Panc1 (cell line): ENCODE measurements at regions not wholly inside any gene's neighbourhood (a gene's known extent, or its start where the extent isn't known, plus 50 kb on each side); places are given as distances from the start of the nearest gene placed in this dataset.

Experiments
- ATAC-seq: fragments of 200-7000 bp; cut with Tn5 transposase; 2 replicates; pipeline ENCODE4 v1.9.1; 2020; ENCODE audit warnings: mild to moderate bottlenecking, moderate library complexity
- BruUV-seq: library from RNA; stranded (reverse); fragments of 400-500 nt; replicated peaks from 2 replicates; lab custom pipeline; 2021; lab: Mats Ljungman, UMichigan
- CTCF ChIA-PET: fragments of 300-600 bp; sonication (Branson Sonifier 250); formaldehyde crosslinking; loops from one replicate; lab custom pipeline; 2022; ENCODE audit warnings: antibody characterized with exemption; lab: Charles Lee
- POLR2A ChIA-PET: fragments of 300-600 bp; sonication (Branson Sonifier 250); formaldehyde crosslinking; loops from one replicate; lab custom pipeline; 2022; ENCODE audit warnings: antibody characterized with exemption; lab: Charles Lee
- DNase-seq: peaks from one replicate; pipeline ENCODE4 v3.0.0-alpha.2; 2010; ENCODE audit warnings: low read depth, low spot score
- H3K27ac ChIP-seq: 2 replicates; pipeline ENCODE4 v1.5.1; 2011; ENCODE audit warnings: mild to moderate bottlenecking, low read length, inconsistent platforms
- H3K27me3 ChIP-seq: fragments of 200-500 bp; sonication (Bioruptor generic); 2 replicates; pipeline ENCODE4 v1.6.0; 2014; ENCODE audit warnings: low read length, inconsistent platforms; ENCODE audit not compliant: control insufficient read depth, insufficient read depth
- H3K36me3 ChIP-seq: fragments of 200-500 bp; sonication (Bioruptor generic); 2 replicates; pipeline ENCODE4 v1.5.1; 2014; ENCODE audit warnings: inconsistent platforms, mild to moderate bottlenecking, low read length, moderate library complexity; ENCODE audit not compliant: control insufficient read depth, insufficient read depth
- H3K4me1 ChIP-seq: 2 replicates; pipeline ENCODE4 v1.5.1; 2011; ENCODE audit warnings: inconsistent platforms, mild to moderate bottlenecking, low read length, moderate library complexity; ENCODE audit not compliant: control insufficient read depth, insufficient read depth
- H3K4me3 ChIP-seq, 2 experiments: 2 replicates each; pipeline ENCODE4 v1.5.1; 2011 to 2012; ENCODE audit warnings: low read depth in 2 of 2, low read length in 2 of 2, mild to moderate bottlenecking in 2 of 2, inconsistent platforms in 1 of 2, moderate library complexity in 1 of 2
- H3K9me3 ChIP-seq: fragments of 200-500 bp; sonication (Bioruptor generic); 2 replicates; pipeline ENCODE4 v1.5.1; 2014; ENCODE audit warnings: low read depth, mild to moderate bottlenecking, inconsistent platforms, low read length, moderate library complexity; ENCODE audit not compliant: control insufficient read depth, insufficient read depth
- POLR2AphosphoS5 ChIP-seq: IDR thresholded peaks from 2 replicates; pipeline ENCODE4 v1.6.1; 2012; ENCODE audit warnings: mild to moderate bottlenecking, low read depth, low read length, moderate library complexity
- SIN3A ChIP-seq: IDR thresholded peaks from 2 replicates; pipeline ENCODE4 v1.6.1; 2012; ENCODE audit warnings: low read depth, mild to moderate bottlenecking, low read length, moderate library complexity, borderline replicate concordance; ENCODE audit not compliant: insufficient read depth
- TCF7L2 ChIP-seq: IDR thresholded peaks from 2 replicates; pipeline ENCODE4 v1.6.1; 2011; ENCODE audit warnings: mild to moderate bottlenecking, low read depth, low read length, inconsistent platforms
- in situ Hi-C: cut with HindIII; loops from 2 replicates; pipeline ENCODE4 v1.10.0; 2016; ENCODE audit warnings: low sequenced_read_pairs, low pct_unique_long_range_greater_than_20kb
- intact Hi-C: fragments of 100-400 bp; cut with micrococcal nuclease; formaldehyde crosslinking; loops from one replicate; pipeline ENCODE4 v1.10.0; 2022; ENCODE audit not compliant: unreplicated experiment
- TF ChIP-seq, protein P1 (sequence below), 2 experiments: IDR thresholded peaks; 2 replicates each; pipeline ENCODE4 v1.6.1; 2011 to 2012; ENCODE audit warnings: low read depth in 2 of 2, control low read depth in 1 of 2, low read length in 1 of 2, mild to moderate bottlenecking in 1 of 2, moderate library complexity in 1 of 2; ENCODE audit not compliant: insufficient read depth in 1 of 2
- TF ChIP-seq, protein P2 (sequence below): fragments of 450-650 bp; IDR thresholded peaks from 2 replicates; pipeline ENCODE4 v1.5.1; 2017; ENCODE audit warnings: mild to moderate bottlenecking

DNA sequence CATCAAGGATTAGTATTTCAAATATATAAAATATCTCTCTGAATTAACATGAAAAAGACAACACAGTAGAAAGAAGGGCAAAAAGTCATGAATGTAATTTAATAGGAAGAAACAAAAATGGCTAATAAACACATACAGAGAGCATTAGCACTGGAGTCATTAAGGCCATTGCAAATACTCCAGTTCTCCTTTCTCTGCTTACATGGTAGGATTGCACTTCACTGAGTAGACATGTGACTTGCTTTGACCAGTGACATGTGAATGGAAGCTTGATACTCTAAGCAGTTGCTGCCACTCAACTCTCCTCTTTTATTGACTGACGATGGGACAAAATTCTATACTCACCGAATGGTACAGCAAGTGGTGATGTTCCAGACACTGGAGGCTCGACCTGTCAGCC, 153.9 kb upstream of the LGALSL start:
- in situ Hi-C loops, result no loop called here
- H3K27me3 ChIP-seq, result peaks cover 21% of the 10 kb centered on the region
- intact Hi-C loops, result no loop called here
- no peaks in the 10 kb centered on the region; the same call in 1 of the 2 replicates for H3K36me3 ChIP-seq
- TF ChIP-seq TCF7L2, result no peak
- TF ChIP-seq POLR2AphosphoS5, result no peak
- TF ChIP-seq, protein P1, sequence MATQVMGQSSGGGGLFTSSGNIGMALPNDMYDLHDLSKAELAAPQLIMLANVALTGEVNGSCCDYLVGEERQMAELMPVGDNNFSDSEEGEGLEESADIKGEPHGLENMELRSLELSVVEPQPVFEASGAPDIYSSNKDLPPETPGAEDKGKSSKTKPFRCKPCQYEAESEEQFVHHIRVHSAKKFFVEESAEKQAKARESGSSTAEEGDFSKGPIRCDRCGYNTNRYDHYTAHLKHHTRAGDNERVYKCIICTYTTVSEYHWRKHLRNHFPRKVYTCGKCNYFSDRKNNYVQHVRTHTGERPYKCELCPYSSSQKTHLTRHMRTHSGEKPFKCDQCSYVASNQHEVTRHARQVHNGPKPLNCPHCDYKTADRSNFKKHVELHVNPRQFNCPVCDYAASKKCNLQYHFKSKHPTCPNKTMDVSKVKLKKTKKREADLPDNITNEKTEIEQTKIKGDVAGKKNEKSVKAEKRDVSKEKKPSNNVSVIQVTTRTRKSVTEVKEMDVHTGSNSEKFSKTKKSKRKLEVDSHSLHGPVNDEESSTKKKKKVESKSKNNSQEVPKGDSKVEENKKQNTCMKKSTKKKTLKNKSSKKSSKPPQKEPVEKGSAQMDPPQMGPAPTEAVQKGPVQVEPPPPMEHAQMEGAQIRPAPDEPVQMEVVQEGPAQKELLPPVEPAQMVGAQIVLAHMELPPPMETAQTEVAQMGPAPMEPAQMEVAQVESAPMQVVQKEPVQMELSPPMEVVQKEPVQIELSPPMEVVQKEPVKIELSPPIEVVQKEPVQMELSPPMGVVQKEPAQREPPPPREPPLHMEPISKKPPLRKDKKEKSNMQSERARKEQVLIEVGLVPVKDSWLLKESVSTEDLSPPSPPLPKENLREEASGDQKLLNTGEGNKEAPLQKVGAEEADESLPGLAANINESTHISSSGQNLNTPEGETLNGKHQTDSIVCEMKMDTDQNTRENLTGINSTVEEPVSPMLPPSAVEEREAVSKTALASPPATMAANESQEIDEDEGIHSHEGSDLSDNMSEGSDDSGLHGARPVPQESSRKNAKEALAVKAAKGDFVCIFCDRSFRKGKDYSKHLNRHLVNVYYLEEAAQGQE (IDR thresholded peaks at IDR 0.05; ENCODE audit: insufficient read depth in 1 of 2, low read depth in 2 of 2, low read length in 1 of 2), result no peak
- TF ChIP-seq SIN3A, result no peak
- TF ChIP-seq, protein P2, sequence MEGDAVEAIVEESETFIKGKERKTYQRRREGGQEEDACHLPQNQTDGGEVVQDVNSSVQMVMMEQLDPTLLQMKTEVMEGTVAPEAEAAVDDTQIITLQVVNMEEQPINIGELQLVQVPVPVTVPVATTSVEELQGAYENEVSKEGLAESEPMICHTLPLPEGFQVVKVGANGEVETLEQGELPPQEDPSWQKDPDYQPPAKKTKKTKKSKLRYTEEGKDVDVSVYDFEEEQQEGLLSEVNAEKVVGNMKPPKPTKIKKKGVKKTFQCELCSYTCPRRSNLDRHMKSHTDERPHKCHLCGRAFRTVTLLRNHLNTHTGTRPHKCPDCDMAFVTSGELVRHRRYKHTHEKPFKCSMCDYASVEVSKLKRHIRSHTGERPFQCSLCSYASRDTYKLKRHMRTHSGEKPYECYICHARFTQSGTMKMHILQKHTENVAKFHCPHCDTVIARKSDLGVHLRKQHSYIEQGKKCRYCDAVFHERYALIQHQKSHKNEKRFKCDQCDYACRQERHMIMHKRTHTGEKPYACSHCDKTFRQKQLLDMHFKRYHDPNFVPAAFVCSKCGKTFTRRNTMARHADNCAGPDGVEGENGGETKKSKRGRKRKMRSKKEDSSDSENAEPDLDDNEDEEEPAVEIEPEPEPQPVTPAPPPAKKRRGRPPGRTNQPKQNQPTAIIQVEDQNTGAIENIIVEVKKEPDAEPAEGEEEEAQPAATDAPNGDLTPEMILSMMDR, result no peak
- ATAC-seq, result no peak
- no peak overlapping the region for H3K4me3 ChIP-seq
- BruUV-seq, result no TSS peak
- H3K27ac ChIP-seq, result no peak overlapping the region
- H3K9me3 ChIP-seq, result no peaks in the 10 kb centered on the region
- H3K4me1 ChIP-seq, result no peaks in the 10 kb centered on the region
- CTCF ChIA-PET, result no interaction called here
- POLR2A ChIA-PET, result no interaction called here
- DNase-seq, result no peak

DNA sequence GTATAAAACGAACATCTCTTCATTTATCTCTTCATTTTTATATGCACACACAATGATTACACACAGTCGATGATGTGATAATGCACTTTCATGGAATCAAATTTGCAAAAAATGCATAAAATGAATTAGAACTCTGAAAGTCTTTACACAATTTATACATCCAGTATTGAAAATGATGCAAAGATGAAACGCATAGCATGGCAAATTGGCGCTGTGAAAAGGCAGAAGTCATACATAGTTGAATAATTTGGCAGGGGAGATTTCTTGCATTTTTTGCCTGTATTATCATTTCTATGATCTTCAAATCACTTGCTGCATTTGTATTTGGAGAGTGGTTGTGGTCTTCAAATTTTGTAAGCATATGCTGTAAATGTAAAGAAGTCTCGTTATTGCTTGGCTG, 150.7 kb upstream of the LGALSL start:
- H3K4me1 ChIP-seq, result no peaks in the 10 kb centered on the region
- H3K4me3 ChIP-seq, result no peak overlapping the region
- no peak for ATAC-seq
- ChIA-PET POLR2A (no interaction called here), CTCF (interaction anchor here (0.5 kb wide), 1 partner anchor 24 kb away, joined by 3 read pairs; no protein-coding TSS in a partner anchor)
- in situ Hi-C loops, result no loop called here
- intact Hi-C loops, result no loop called here
- no peak for TF ChIP-seq TCF7L2
- TF ChIP-seq POLR2AphosphoS5, result no peak
- no peak for TF ChIP-seq SIN3A
- TF ChIP-seq, protein P1 (IDR thresholded peaks at IDR 0.05; ENCODE audit: insufficient read depth in 1 of 2, low read depth in 2 of 2, low read length in 1 of 2), result no peak
- TF ChIP-seq, protein P2, result no peak
- no TSS peak for BruUV-seq
- no peaks in the 10 kb centered on the region; the same call in 1 of the 2 replicates for H3K36me3 ChIP-seq
- peaks cover 13% of the 10 kb centered on the region for H3K27me3 ChIP-seq
- H3K9me3 ChIP-seq, result no peaks in the 10 kb centered on the region
- DNase-seq, result no peak
- no peak overlapping the region for H3K27ac ChIP-seq
